Heart right ventricle (tissue), 16 donors: ENCODE measurements at regions not wholly inside any gene's neighbourhood (a gene's known extent, or its start where the extent isn't known, plus 50 kb on each side); places are given as distances from the start of the nearest gene placed in this dataset.

Experiments
- ATAC-seq, 8 donors: fragments of 200-7000 bp; cut with Tn5 transposase; one replicate each; pipeline ENCODE4 v1.9.1; 2020; ENCODE audit warnings: mild to moderate bottlenecking in 8 of 8, moderate library complexity in 8 of 8, moderate number of reproducible peaks in 1 of 8
- DNase-seq, 2 donors: peaks; one replicate each; pipeline ENCODE4 v3.0.0-alpha.2; 2020
- H3K27ac ChIP-seq, 10 donors: fragments of 200-600 bp; sonication (generic) in 2 of 10; one replicate each; pipeline versions ENCODE4 v1.5.0 to v1.8.0; 2020 to 2022; ENCODE audit warnings: mild to moderate bottlenecking in 3 of 10
- H3K27me3 ChIP-seq, 7 donors: fragments of 200-600 bp; one replicate each; pipeline ENCODE4 v1.8.0; 2021 to 2022; ENCODE audit warnings: mild to moderate bottlenecking in 2 of 7
- H3K36me3 ChIP-seq, 9 donors: fragments of 200-600 bp; sonication (generic) in 1 of 9; one replicate each; pipeline versions ENCODE4 v1.5.0 to v1.8.0; 2020 to 2022; ENCODE audit warnings: mild to moderate bottlenecking in 2 of 9
- H3K4me1 ChIP-seq, 9 donors: fragments of 200-600 bp; sonication (generic) in 1 of 9; one replicate each; pipeline versions ENCODE4 v1.5.0 to v1.8.0; 2020 to 2022; ENCODE audit warnings: mild to moderate bottlenecking in 4 of 9
- H3K4me3 ChIP-seq, 10 donors: fragments of 200-600 bp; sonication (generic) in 2 of 10; one replicate each; pipeline versions ENCODE4 v1.5.0 to v1.8.0; 2020 to 2022; ENCODE audit warnings: mild to moderate bottlenecking in 7 of 10, moderate library complexity in 2 of 10
- H3K9me3 ChIP-seq, 11 donors: fragments of 200-600 bp in 10 of 11; sonication (generic) in 2 of 11; one replicate each; pipeline versions ENCODE4 v1.5.0 to v1.8.0; 2013 to 2022; ENCODE audit warnings: mild to moderate bottlenecking in 2 of 11, control low read depth in 1 of 11, moderate library complexity in 1 of 11
- WGBS, 2 donors: extraction: QIAGEN DNeasy Blood & Tissue Kit; methylation state at CpG; one replicate each; pipeline ENCODE4 v1.1.7; 2013; ENCODE audit warnings: inconsistent platforms in 1 of 2; 5-methylcytosine and 5-hydroxymethylcytosine counted together
- intact Hi-C, 10 donors: fragments of 100-400 bp; cut with DNase I; formaldehyde crosslinking; loops; one replicate each; pipeline versions ENCODE4 v1.11.1 to v1.14.2; 2022
- TF ChIP-seq, protein P1 (sequence below), 9 donors: fragments of 200-600 bp; sonication (generic) in 2 of 9; IDR thresholded peaks; one replicate each; pipeline versions ENCODE4 v1.5.0 to v1.8.0; 2021 to 2022; ENCODE audit warnings: antibody characterized with exemption in 9 of 9, mild to moderate bottlenecking in 5 of 9, moderate library complexity in 1 of 9
- donor health status: Arrhythmogenic right ventricular cardiomyopathy.
- donor health status: ischemic (EF 13 %, LVEDD 7.1; RV severe dilation, severe dysfunction).
- donor health status: healthy with polysubstance abuse.
- donor health status: DM: no; HTN: yes; CAD: no.
- donor health status: DM: no; HTN: no; CAD: no.
- donor health status: ischemic (EF 25% LVEDD 6.9; RV normal size, moderate dysfunction).
- donor health status: ischemic (EF 25% LVEDD 5.7; RV mildly dilated, moderate dysfunction).
- donor health status: healthy.
- donor health status: DM: yes; HTN: yes; CAD: no.
- donor health status: Ischemic cardiomyopathy.
- donor health status: ischemic (EF 35%, LVEDD 5.7; RV mildly dilated, moderate dysfunction).
- donor health status: nonischemic (EF 11% LVEDD 7.7; RV severe dilation, severe dysfunction).
- donor health status: DM: yes; HTN: yes; CAD: no.
- donor health status: PGD.
- donor health status: ischemic (EF 29% LVEDD 5.4; RV normal size, mild dysfunction).
- donor health status: nonischemic (EF 23%, LVEDD 6.1; RV moderate dilation, normal function).

DNA sequence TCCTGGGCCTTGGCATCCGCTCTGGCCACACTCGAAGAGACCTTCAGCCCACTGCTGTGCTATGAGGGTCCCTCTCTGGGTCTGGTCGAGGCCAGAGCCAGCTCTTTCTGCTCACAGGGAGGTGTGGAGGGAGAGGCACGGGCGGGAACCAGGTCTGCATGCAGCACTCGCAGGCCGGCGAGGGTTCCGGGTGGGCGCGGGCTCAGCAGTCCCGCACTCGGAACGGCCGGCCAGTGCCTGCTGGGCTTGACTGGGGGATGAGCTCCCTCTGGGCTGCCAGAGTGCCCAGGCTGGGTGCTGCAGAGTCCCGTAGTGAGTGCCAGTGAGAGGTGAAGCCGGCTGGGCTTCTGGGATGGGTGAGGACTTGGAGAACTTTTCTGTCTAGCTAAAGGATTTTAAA, 882.7 kb downstream of the XPNPEP1 start:
- Histone ChIP-seq H3K27me3 (peaks cover 0 to 3% (median 0%) of the 10 kb centered on the region in 7 donors), H3K9me3 (peaks cover 0 to 38% (median 10%) of the 10 kb centered on the region in 11 donors), H3K4me3 (no peak overlapping the region), H3K27ac (no peak overlapping the region), H3K36me3 (no peaks in the 10 kb centered on the region), H3K4me1 (no peaks in the 10 kb centered on the region)
- TF ChIP-seq, protein P1, sequence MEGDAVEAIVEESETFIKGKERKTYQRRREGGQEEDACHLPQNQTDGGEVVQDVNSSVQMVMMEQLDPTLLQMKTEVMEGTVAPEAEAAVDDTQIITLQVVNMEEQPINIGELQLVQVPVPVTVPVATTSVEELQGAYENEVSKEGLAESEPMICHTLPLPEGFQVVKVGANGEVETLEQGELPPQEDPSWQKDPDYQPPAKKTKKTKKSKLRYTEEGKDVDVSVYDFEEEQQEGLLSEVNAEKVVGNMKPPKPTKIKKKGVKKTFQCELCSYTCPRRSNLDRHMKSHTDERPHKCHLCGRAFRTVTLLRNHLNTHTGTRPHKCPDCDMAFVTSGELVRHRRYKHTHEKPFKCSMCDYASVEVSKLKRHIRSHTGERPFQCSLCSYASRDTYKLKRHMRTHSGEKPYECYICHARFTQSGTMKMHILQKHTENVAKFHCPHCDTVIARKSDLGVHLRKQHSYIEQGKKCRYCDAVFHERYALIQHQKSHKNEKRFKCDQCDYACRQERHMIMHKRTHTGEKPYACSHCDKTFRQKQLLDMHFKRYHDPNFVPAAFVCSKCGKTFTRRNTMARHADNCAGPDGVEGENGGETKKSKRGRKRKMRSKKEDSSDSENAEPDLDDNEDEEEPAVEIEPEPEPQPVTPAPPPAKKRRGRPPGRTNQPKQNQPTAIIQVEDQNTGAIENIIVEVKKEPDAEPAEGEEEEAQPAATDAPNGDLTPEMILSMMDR (IDR thresholded peaks at IDR 0.05) = no peak
- DNase-seq (no peak), ATAC-seq (no peak)
- intact Hi-C loops = no loop called here
- WGBS, 2 donors = 91 to 92% methylated on average over 17 of the region's 17 CpGs

DNA sequence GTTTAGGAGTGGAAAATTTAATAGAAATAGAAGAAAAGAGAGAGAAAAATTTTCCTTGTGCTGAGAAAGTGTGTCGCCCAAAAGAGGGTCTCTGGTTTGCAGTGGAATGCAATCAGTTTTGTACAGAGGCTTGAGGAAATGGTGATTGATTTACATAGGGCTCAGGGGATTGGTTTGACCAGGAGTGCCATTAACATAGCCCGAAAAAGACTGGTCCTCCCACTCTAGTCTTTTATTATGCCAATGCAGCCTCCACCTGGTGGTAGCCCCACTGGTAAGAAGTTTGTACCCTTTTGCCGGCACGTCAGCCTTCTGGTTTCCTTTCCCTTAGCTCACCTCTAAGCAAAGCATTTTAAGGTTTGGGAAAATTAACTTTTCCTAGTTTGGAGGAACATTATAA, 885.3 kb downstream of the XPNPEP1 start:
- TF ChIP-seq, protein P1 (IDR thresholded peaks at IDR 0.05) = no peak
- no peak for ATAC-seq
- intact Hi-C loops = no loop called here
- no peak for DNase-seq
- Histone ChIP-seq H3K27ac (no peak overlapping the region), H3K9me3 (peaks cover 0 to 35% (median 10%) of the 10 kb centered on the region in 11 donors), H3K4me1 (no peaks in the 10 kb centered on the region), H3K36me3 (no peaks in the 10 kb centered on the region), H3K4me3 (no peak overlapping the region), H3K27me3 (peaks cover 0 to 4% (median 0%) of the 10 kb centered on the region in 7 donors)
- WGBS, 2 donors = 81 to 83% methylated on average over 4 of the region's 4 CpGs

DNA sequence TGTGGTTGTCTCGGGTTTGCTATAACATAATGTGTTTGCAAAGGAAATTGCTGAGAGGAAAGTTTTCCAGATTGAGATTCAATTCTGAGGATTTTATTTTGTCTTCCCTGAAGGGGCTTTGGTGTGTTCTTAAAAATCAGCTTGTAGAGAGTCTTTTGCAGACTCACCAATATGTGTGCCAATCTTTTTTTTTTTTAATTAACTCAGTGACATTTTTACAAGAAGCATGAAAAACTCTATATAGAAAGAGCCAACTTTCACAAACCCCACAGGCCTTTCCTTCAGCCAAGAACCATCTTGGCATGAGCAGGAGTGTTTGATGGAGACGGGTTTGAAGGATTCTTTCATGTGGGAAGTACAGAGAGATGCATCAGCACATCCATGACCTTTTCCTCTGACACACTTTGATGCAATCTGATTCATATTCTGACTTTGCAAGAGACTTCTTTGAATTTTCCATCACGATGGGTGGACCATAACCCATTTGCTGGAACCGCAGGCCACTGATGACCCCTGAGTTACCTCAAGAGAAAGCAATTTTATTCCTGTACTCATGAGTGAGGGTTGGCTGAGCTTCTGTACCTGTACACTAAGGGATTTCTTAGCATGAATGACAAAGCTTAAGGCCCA, 892.6 kb downstream of the XPNPEP1 start:
- Histone ChIP-seq H3K4me1 (no peaks in the 10 kb centered on the region), H3K36me3 (no peaks in the 10 kb centered on the region), H3K27ac (no peak overlapping the region), H3K27me3 (peaks cover 0 to 2% (median 0%) of the 10 kb centered on the region in 7 donors), H3K9me3 (no peaks in the 10 kb centered on the region), H3K4me3 (no peak overlapping the region)
- 65 to 67% methylated on average over 4 of the region's 4 CpGs for WGBS, 2 donors
- TF ChIP-seq, protein P1 (IDR thresholded peaks at IDR 0.05) = no peak
- DNase-seq (no peak), ATAC-seq (no peak)
- intact Hi-C loops = no loop called here

DNA sequence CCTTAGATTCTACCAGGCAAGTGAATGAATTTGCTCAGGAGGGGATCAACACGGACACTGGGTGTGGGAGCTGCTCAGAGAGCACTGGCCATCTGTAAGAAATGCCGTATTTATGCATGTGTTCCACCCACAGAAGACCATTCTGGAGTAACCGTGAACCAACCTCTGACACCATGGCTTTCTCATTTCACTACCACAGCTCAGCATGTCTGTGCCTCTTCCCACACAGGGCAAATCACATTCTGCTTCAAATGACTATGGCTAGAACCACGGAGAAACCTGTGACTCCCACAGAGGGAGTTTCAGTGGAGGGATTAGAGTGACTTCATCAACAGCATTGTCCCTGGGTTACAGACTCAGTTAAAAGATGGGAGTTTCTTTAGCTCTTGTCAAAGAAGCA, 893.4 kb downstream of the XPNPEP1 start:
- no peaks in the 10 kb centered on the region for H3K9me3 ChIP-seq
- ATAC-seq (no peak), DNase-seq (no peak)
- H3K4me1 ChIP-seq = no peaks in the 10 kb centered on the region
- no peak overlapping the region for H3K27ac ChIP-seq
- no peaks in the 10 kb centered on the region for H3K36me3 ChIP-seq
- TF ChIP-seq, protein P1 (IDR thresholded peaks at IDR 0.05) = no peak
- H3K4me3 ChIP-seq = no peak overlapping the region
- 65 to 70% methylated on average over 4 of the region's 4 CpGs for WGBS, 2 donors
- intact Hi-C loops = no loop called here
- H3K27me3 ChIP-seq = no peaks in the 10 kb centered on the region
